ENCODE measurements at regions not wholly inside any gene's neighbourhood (a gene's known extent, or its start where the extent isn't known, plus 50 kb on each side); places are given as distances from the start of the nearest gene placed in this dataset.
"Not testable (repeated sequence)": the region's sequence is repeated elsewhere in the genome, so short reads cannot be mapped to it uniquely, and the experiment has no call there.

DNA sequence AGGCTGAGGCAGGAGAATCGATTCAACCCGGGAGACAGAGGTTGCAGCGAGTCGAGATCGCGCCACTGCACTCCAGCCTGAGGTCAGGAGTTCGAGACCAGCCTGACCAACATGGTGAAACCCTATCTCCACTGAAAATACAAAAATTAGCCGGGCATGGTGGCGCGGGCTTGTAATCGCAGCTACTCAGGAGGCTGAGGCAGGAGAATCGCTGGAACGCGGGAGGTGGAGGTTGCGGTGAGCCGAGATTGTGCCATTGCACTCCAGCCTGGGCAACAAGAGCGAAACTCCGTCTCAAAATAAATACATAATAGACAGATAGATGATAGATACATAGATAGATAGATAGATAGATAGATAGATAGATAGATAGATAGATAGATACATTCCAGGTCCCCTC is 233.3 kb downstream of the CRLF2 start:
- TF ChIP-seq, protein P1, sequence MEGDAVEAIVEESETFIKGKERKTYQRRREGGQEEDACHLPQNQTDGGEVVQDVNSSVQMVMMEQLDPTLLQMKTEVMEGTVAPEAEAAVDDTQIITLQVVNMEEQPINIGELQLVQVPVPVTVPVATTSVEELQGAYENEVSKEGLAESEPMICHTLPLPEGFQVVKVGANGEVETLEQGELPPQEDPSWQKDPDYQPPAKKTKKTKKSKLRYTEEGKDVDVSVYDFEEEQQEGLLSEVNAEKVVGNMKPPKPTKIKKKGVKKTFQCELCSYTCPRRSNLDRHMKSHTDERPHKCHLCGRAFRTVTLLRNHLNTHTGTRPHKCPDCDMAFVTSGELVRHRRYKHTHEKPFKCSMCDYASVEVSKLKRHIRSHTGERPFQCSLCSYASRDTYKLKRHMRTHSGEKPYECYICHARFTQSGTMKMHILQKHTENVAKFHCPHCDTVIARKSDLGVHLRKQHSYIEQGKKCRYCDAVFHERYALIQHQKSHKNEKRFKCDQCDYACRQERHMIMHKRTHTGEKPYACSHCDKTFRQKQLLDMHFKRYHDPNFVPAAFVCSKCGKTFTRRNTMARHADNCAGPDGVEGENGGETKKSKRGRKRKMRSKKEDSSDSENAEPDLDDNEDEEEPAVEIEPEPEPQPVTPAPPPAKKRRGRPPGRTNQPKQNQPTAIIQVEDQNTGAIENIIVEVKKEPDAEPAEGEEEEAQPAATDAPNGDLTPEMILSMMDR (IDR thresholded peaks at IDR 0.05) = not testable (repeated sequence)
- TF ChIP-seq EZH2 (IDR thresholded peaks at IDR 0.05; ENCODE audit: borderline replicate concordance, insufficient read depth, low read depth, low read length, poor library complexity, severe bottlenecking) = not testable (repeated sequence)
